Gastrocnemius medialis (tissue), 4 donors: ENCODE measurements at regions not wholly inside any gene's neighbourhood (a gene's known extent, or its start where the extent isn't known, plus 50 kb on each side); places are given as distances from the start of the nearest gene placed in this dataset.
"Not testable (repeated sequence)": the region's sequence is repeated elsewhere in the genome, so short reads cannot be mapped to it uniquely, and the experiment has no call there.

Experiments
- ATAC-seq, 2 donors: fragments of 150-250 bp; one replicate each; pipeline ENCODE4 v1.9.1; 2016
- DNase-seq, 2 donors: peaks; one replicate each; pipeline ENCODE4 v3.0.0-alpha.2; 2019
- H3K27ac ChIP-seq, 4 donors: fragments of 200-600 bp; sonication (generic); 1 replicate in 1 of 4; 2 replicates in 3 of 4; pipeline ENCODE4 v1.5.1; 2016 to 2018; ENCODE audit warnings: mild to moderate bottlenecking in 2 of 4, moderate library complexity in 1 of 4
- H3K27me3 ChIP-seq, 3 donors: fragments of 200-600 bp; sonication (generic) in 2 of 3; 1 replicate in 1 of 3; 2 replicates in 2 of 3; pipeline versions ENCODE4 v1.5.1 to v1.6.0; 2016 to 2019; ENCODE audit warnings: mild to moderate bottlenecking in 1 of 3, moderate library complexity in 1 of 3
- H3K36me3 ChIP-seq, 2 donors: fragments of 200-600 bp; sonication (generic) in 1 of 2; one replicate each; pipeline ENCODE4 v1.5.1; 2017 to 2018
- H3K4me1 ChIP-seq, 2 donors: fragments of 200-600 bp; sonication (generic) in 1 of 2; one replicate each; pipeline ENCODE4 v1.5.1; 2016 to 2017; ENCODE audit warnings: mild to moderate bottlenecking in 2 of 2
- H3K4me3 ChIP-seq, 4 donors: fragments of 200-600 bp; sonication (generic) in 3 of 4; 1 replicate in 1 of 4; 2 replicates in 3 of 4; pipeline ENCODE4 v1.5.1; 2016 to 2019; ENCODE audit warnings: mild to moderate bottlenecking in 2 of 4
- H3K9me3 ChIP-seq, 3 donors: fragments of 200-600 bp; sonication (generic) in 2 of 3; 1 replicate in 1 of 3; 2 replicates in 2 of 3; pipeline ENCODE4 v1.5.1; 2016 to 2019
- CTCF ChIP-seq, 5 experiments: fragments of 450-650 bp in 3 of 5; fragments of 200-600 bp in 2 of 5; sonication (generic) in 2 of 5; IDR thresholded peaks in 4 of 5; conservative IDR thresholded peaks in 1 of 5; 1 replicate in 4 of 5; 2 replicates in 1 of 5; pipeline ENCODE4 v1.5.1; 2016 to 2019; ENCODE audit warnings: antibody characterized with exemption in 5 of 5, mild to moderate bottlenecking in 3 of 5, moderate library complexity in 3 of 5
- POLR2A ChIP-seq, 2 donors: fragments of 450-650 bp; IDR thresholded peaks; one replicate each; pipeline ENCODE4 v1.6.1; 2017; ENCODE audit warnings: antibody characterized with exemption in 2 of 2, mild to moderate bottlenecking in 2 of 2, moderate library complexity in 2 of 2
- in situ Hi-C, 4 donors: fragments of 200-750 bp; cut with MboI; loops; one replicate each; pipeline versions ENCODE4 v1.15.0 to v1.8.0; 2017; ENCODE audit warnings: low sequenced_read_pairs in 4 of 4
- intact Hi-C: fragments of 100-400 bp; cut with DNase I; formaldehyde crosslinking; loops from one replicate; pipeline ENCODE4 v1.15.1; 2023; ENCODE audit warnings: low total_unique reads

GRCh38 chr2:187198136-187198535 lies 249.9 kb downstream of the CALCRL start:
- TF ChIP-seq CTCF (IDR thresholded peaks at IDR 0.05 in 4 of 5, conservative IDR thresholded peaks at IDR 0.05 in 1 of 5): no peak
- Histone ChIP-seq H3K27me3 (no peaks in the 10 kb centered on the region), H3K4me3 (no peak overlapping the region), H3K36me3 (no peaks in the 10 kb centered on the region), H3K27ac (no peak overlapping the region), H3K4me1 (no peaks in the 10 kb centered on the region), H3K9me3 (no peaks in the 10 kb centered on the region)
- in situ Hi-C loops (no loop called here), intact Hi-C loops (no loop called here)
- no peak for DNase-seq
- no peak for ATAC-seq

GRCh38 chr2:187194049-187194448 lies 254.0 kb downstream of the CALCRL start:
- intact Hi-C loops: no loop called here
- DNase-seq: no peak
- Histone ChIP-seq H3K36me3 (no peaks in the 10 kb centered on the region), H3K9me3 (no peaks in the 10 kb centered on the region), H3K27ac (no peak overlapping the region), H3K4me3 (no peak overlapping the region), H3K4me1 (no peaks in the 10 kb centered on the region), H3K27me3 (no peaks in the 10 kb centered on the region)
- no peak for TF ChIP-seq CTCF (IDR thresholded peaks at IDR 0.05 in 4 of 5, conservative IDR thresholded peaks at IDR 0.05 in 1 of 5)
- no peak for TF ChIP-seq POLR2A (IDR thresholded peaks at IDR 0.05)
- in situ Hi-C loops: no loop called here
- no peak for ATAC-seq

- H3K9me3 ChIP-seq: no peaks in the 10 kb centered on the region
- H3K4me3 ChIP-seq: no peak overlapping the region
- no peak for TF ChIP-seq CTCF (IDR thresholded peaks at IDR 0.05 in 4 of 5, conservative IDR thresholded peaks at IDR 0.05 in 1 of 5)
- TF ChIP-seq POLR2A (IDR thresholded peaks at IDR 0.05): no peak
- in situ Hi-C loops: no loop called here
- no peak for ATAC-seq
- intact Hi-C loops: no loop called here
- no peaks in the 10 kb centered on the region for H3K4me1 ChIP-seq
- no peak overlapping the region for H3K27ac ChIP-seq
- H3K27me3 ChIP-seq: no peaks in the 10 kb centered on the region
- H3K36me3 ChIP-seq: no peaks in the 10 kb centered on the region
- DNase-seq: no peak
Observed at GRCh38 chr2:187188783-187189631, 259.0 kb downstream of the CALCRL start.

- H3K4me3 ChIP-seq: no peak overlapping the region
- no peaks in the 10 kb centered on the region for H3K36me3 ChIP-seq
- no peaks in the 10 kb centered on the region for H3K27me3 ChIP-seq
- no peaks in the 10 kb centered on the region for H3K9me3 ChIP-seq
- intact Hi-C loops: no loop called here
- in situ Hi-C loops: no loop called here
- DNase-seq: no peak
- no peak for ATAC-seq
- H3K4me1 ChIP-seq: no peaks in the 10 kb centered on the region
- no peak for TF ChIP-seq CTCF (IDR thresholded peaks at IDR 0.05 in 4 of 5, conservative IDR thresholded peaks at IDR 0.05 in 1 of 5)
- TF ChIP-seq POLR2A (IDR thresholded peaks at IDR 0.05): no peak
- H3K27ac ChIP-seq: no peak overlapping the region
Observed at GRCh38 chr2:187187519-187187918, 260.5 kb downstream of the CALCRL start.

GRCh38 chr2:187180529-187180928 lies 267.5 kb downstream of the CALCRL start:
- in situ Hi-C loops (no loop called here), intact Hi-C loops (no loop called here)
- DNase-seq (no peak), ATAC-seq (no peak)
- no peaks in the 10 kb centered on the region for H3K36me3 ChIP-seq
- H3K27me3 ChIP-seq: no peaks in the 10 kb centered on the region
- H3K4me3 ChIP-seq: no peak overlapping the region
- TF ChIP-seq CTCF (IDR thresholded peaks at IDR 0.05 in 4 of 5, conservative IDR thresholded peaks at IDR 0.05 in 1 of 5): no peak
- TF ChIP-seq POLR2A (IDR thresholded peaks at IDR 0.05): no peak
- no peaks in the 10 kb centered on the region for H3K9me3 ChIP-seq
- H3K27ac ChIP-seq: no peak overlapping the region
- no peaks in the 10 kb centered on the region for H3K4me1 ChIP-seq

GRCh38 chr2:187178876-187179275 lies 269.2 kb downstream of the CALCRL start:
- ATAC-seq, DNase-seq, H3K4me1 ChIP-seq, H3K27ac ChIP-seq, H3K36me3 ChIP-seq, H3K4me3 ChIP-seq, intact Hi-C loops, H3K27me3 ChIP-seq, in situ Hi-C loops, H3K9me3 ChIP-seq: not testable (repeated sequence)
